ENCODE measurements at regions not wholly inside any gene's neighbourhood (a gene's known extent, or its start where the extent isn't known, plus 50 kb on each side); places are given as distances from the start of the nearest gene placed in this dataset.

GRCh38 chr10:128416231-128416630 lies 290.0 kb upstream of the MKI67 start:
- dilution Hi-C loops (cut with MboI; ENCODE audit: extremely low pct_ligation_motif_present, low sequenced_read_pairs) (no loop called here), intact Hi-C loops (cut with micrococcal nuclease) (no loop called here)
- H3K4me1 ChIP-seq (ENCODE audit: control insufficient read depth, extremely low read depth, insufficient read depth, low read length), result no peaks in the 10 kb centered on the region
- H2AFZ ChIP-seq (ENCODE audit: low read depth, low read length), result no peak overlapping the region
- DNase-seq (ENCODE audit: low read depth, low spot score) (no peak), FAIRE-seq (no peak)
- no peak overlapping the region for H3K27ac ChIP-seq (ENCODE audit: insufficient read depth, low read depth, low read length)
- H4K20me1 ChIP-seq (replicated peaks; ENCODE audit: control insufficient read depth, extremely low read depth, insufficient read depth, low read length), result no peaks in the 10 kb centered on the region
- TF ChIP-seq CTCF (IDR thresholded peaks at IDR 0.05; ENCODE audit: extremely low read depth in 1 of 2, insufficient read depth in 1 of 2, low read depth in 1 of 2, low read length in 2 of 2) (no peak), MAX (IDR thresholded peaks at IDR 0.05; ENCODE audit: insufficient read depth, insufficient read length) (no peak), MYC (IDR thresholded peaks at IDR 0.05; ENCODE audit: low read depth, low read length) (no peak), POLR2A (IDR thresholded peaks at IDR 0.05; ENCODE audit: low read depth, low read length) (no peak), POLR2AphosphoS5 (IDR thresholded peaks at IDR 0.05; ENCODE audit: insufficient read depth, low read depth, low read length) (no peak), EZH2 (IDR thresholded peaks at IDR 0.05; ENCODE audit: borderline replicate concordance, low read depth, low read length, severe bottlenecking) (no peak), FOS (IDR thresholded peaks at IDR 0.05; ENCODE audit: borderline replicate concordance, insufficient read depth, low read length) (no peak), JUN (IDR thresholded peaks at IDR 0.05; ENCODE audit: borderline replicate concordance, insufficient read depth, insufficient read length, low read depth) (no peak), GATA2 (IDR thresholded peaks at IDR 0.05; ENCODE audit: insufficient read depth, insufficient read length, low read depth, low read length) (no peak)
- no TSS peak for BruUV-seq (replicated peaks)
- H3K79me2 ChIP-seq (ENCODE audit: control insufficient read depth, insufficient read depth, low read length), result no peaks in the 10 kb centered on the region
- no peaks in the 10 kb centered on the region for H3K9me1 ChIP-seq (replicated peaks; ENCODE audit: control insufficient read depth, extremely low read depth, insufficient read depth, low read length)
- POLR2A ChIA-PET, result no interaction called here
- H3K27me3 ChIP-seq (ENCODE audit: control insufficient read depth in 2 of 2, insufficient read depth in 2 of 2, low read length in 2 of 2), result no peaks in the 10 kb centered on the region
- no peaks in the 10 kb centered on the region for H3K9me3 ChIP-seq (replicated peaks; ENCODE audit: control insufficient read depth, insufficient read depth, low read length)
- H3K36me3 ChIP-seq (ENCODE audit: control insufficient read depth in 2 of 2, extremely low read depth in 1 of 2, insufficient read depth in 2 of 2, low read length in 2 of 2), result no peaks in the 10 kb centered on the region
- H3K4me2 ChIP-seq (ENCODE audit: insufficient read depth, low read length), result no peak overlapping the region
- CTCF ChIA-PET, result no interaction called here
- no peak overlapping the region for H3K9ac ChIP-seq (replicated peaks; ENCODE audit: extremely low read depth, insufficient read depth, low read length)
- no peak overlapping the region for H3K4me3 ChIP-seq (replicated peaks in 1 of 3; ENCODE audit: insufficient read depth in 1 of 3, low read depth in 1 of 3, low read length in 3 of 3)
